ENCODE measurements at regions not wholly inside any gene's neighbourhood (a gene's known extent, or its start where the extent isn't known, plus 50 kb on each side); places are given as distances from the start of the nearest gene placed in this dataset.

DNA sequence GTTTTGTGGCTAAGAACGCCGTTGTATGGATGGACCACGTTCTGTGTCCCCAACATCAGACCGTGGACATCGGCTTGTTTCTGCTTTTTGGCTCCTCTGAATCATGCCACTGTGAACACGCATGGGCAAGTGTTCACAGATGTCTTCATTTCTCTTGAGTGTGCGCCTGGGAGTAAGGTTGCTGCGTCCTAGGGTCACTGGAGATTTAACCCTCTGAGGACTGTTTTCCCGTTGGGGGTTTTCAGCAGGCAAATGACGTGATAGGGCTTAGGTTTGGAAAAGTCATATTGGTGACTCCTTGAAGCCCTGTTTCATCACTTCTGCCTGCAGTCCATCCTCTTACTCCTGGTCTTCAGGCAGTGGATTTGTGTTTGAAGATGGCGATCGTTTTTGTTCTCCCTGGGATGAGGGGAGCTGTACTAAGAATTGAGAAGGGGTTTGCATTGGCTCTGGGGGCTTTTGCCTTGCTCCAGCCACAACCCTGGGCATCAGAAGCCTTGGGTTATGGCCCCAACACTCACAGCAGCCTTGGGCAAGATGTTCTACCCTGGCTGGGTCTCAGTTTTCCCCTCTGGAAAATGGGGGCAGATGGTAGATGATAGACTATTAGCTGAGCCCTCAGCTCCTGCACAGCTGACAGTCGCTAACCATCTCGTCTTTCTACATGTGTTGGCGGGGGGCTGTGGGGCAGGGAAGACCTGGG lies 67.2 kb upstream of the CIBAR2 start:
- TF ChIP-seq, protein P1, sequence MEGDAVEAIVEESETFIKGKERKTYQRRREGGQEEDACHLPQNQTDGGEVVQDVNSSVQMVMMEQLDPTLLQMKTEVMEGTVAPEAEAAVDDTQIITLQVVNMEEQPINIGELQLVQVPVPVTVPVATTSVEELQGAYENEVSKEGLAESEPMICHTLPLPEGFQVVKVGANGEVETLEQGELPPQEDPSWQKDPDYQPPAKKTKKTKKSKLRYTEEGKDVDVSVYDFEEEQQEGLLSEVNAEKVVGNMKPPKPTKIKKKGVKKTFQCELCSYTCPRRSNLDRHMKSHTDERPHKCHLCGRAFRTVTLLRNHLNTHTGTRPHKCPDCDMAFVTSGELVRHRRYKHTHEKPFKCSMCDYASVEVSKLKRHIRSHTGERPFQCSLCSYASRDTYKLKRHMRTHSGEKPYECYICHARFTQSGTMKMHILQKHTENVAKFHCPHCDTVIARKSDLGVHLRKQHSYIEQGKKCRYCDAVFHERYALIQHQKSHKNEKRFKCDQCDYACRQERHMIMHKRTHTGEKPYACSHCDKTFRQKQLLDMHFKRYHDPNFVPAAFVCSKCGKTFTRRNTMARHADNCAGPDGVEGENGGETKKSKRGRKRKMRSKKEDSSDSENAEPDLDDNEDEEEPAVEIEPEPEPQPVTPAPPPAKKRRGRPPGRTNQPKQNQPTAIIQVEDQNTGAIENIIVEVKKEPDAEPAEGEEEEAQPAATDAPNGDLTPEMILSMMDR (conservative IDR thresholded peaks at IDR 0.05; ENCODE audit: low read length) = no peak
- no peak for TF ChIP-seq EZH2phosphoT487 (IDR thresholded peaks at IDR 0.05; ENCODE audit: borderline replicate concordance)

Measured in Loucy (cell line).